GM10266 (cell line): ENCODE measurements at regions not wholly inside any gene's neighbourhood (a gene's known extent, or its start where the extent isn't known, plus 50 kb on each side); places are given as distances from the start of the nearest gene placed in this dataset.
"Not testable (repeated sequence)": the region's sequence is repeated elsewhere in the genome, so short reads cannot be mapped to it uniquely, and the experiment has no call there.

Experiments
- DNase-seq: peaks from one replicate; pipeline ENCODE4 v3.0.0; 2012; ENCODE audit errors: extremely low spot score
- TF ChIP-seq, protein P1 (sequence below): IDR thresholded peaks from 2 replicates; pipeline ENCODE4 v1.5.1; 2012; ENCODE audit warnings: mild to moderate bottlenecking, low read depth; ENCODE audit not compliant: control insufficient read depth, insufficient read depth; ENCODE audit errors: missing control alignments

DNA sequence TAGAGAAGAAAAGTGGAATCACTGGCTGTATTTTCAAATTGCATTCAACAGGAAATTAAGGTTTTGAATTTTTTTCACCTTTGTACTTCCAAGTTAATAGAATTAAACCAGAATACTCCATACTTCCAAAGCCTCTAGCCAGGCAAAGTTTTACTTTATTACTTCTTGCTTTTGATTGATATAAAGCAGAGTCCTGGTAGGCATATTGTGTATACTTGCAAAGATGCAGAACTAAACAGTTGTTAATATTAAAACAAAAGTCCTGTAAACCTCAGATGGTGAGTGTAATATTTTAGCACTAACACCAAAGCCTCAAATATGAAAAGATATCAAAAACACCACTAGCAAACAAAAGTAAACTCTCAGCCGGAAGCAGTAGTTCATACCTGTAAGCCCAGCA lies 107.2 kb upstream of the C2CD4B start:
- TF ChIP-seq, protein P1, sequence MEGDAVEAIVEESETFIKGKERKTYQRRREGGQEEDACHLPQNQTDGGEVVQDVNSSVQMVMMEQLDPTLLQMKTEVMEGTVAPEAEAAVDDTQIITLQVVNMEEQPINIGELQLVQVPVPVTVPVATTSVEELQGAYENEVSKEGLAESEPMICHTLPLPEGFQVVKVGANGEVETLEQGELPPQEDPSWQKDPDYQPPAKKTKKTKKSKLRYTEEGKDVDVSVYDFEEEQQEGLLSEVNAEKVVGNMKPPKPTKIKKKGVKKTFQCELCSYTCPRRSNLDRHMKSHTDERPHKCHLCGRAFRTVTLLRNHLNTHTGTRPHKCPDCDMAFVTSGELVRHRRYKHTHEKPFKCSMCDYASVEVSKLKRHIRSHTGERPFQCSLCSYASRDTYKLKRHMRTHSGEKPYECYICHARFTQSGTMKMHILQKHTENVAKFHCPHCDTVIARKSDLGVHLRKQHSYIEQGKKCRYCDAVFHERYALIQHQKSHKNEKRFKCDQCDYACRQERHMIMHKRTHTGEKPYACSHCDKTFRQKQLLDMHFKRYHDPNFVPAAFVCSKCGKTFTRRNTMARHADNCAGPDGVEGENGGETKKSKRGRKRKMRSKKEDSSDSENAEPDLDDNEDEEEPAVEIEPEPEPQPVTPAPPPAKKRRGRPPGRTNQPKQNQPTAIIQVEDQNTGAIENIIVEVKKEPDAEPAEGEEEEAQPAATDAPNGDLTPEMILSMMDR, result no peak
- no peak for DNase-seq

DNA sequence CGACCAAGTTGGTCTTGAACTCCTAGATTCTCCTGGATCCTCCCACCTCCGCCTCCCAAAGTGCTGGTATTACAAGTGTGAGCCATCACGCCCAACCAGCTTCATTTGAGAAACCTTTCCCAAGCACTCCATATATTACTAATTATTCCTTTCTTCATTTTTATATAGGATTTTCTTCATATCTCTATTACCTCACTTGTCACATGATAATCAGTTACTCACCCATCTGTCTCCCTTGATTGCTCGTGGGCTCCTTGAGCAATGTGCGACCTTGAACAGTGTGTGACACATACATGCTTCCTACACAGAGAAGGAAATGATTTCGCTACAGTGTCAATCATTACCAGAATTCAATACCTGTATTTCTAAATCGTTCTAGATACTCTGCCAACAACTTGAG lies 110.7 kb upstream of the C2CD4B start:
- TF ChIP-seq, protein P1, result no peak
- DNase-seq, result no peak

DNA sequence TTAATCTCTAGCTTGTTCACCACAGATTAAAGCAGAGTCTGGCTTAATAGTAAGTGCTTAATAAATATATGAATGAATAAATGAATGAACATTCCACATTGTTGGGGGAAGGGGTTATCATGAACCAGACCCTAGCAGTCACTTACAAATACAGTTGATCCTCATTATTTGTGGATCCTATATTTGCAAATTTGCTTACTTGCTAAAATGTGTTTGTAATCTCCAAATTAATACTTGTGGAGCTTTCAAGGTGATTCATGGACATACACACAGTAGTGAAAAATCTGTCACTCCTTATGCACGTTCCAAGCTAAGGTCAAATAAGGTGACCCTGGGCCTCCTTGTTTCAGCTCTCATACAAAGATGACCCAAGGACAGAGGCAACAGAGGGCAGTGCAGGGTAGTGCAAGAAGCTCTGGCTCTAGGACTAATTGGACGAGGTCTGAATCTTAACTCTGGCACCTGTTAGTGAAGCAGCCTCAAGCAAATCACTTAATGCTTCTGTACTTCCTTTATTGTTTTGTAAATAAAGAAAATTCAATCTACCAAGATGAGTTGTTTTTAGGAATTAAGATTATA lies 112.8 kb upstream of the C2CD4B start:
- TF ChIP-seq, protein P1, result no peak
- no peak for DNase-seq

DNA sequence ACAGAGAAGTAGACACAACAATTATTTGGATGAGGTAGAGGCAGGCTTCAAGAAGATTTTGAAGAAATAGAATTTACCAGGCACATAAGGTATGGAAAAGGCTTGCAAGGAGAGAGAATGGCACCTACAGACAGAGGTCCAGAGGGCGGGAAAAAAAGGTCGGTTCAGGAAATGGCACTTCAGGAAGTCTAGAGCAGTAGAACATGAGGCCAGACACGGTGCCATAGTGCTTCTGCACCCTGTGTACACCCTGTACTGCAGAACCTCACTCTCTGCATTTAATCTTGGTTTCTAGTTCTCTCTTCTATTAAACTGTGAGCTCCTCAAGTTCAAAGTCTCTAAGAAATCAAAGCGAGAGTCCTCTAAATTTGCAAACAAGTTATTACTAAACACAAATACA lies 113.4 kb upstream of the C2CD4B start:
- TF ChIP-seq, protein P1, result no peak
- DNase-seq, result no peak

DNA sequence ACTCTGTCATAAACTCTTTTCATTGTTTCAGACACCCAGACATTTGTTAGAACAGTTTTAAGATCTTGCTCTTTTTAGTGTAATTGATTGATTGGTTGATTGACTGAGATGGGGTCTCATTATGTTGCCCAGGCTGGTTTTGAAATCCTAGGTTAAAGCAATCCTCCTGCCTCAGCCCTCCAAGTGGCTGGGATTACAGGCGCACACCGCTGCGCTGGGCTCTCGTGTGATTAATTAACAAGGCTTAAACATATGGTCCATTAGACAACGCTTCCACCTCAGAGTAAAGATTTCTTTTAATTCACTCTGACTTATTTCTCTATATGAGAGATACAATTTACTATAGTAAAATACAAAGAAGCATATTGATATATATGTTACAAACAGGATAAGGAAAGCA lies 114.0 kb upstream of the C2CD4B start:
- DNase-seq, result no peak
- TF ChIP-seq, protein P1, result no peak

DNA sequence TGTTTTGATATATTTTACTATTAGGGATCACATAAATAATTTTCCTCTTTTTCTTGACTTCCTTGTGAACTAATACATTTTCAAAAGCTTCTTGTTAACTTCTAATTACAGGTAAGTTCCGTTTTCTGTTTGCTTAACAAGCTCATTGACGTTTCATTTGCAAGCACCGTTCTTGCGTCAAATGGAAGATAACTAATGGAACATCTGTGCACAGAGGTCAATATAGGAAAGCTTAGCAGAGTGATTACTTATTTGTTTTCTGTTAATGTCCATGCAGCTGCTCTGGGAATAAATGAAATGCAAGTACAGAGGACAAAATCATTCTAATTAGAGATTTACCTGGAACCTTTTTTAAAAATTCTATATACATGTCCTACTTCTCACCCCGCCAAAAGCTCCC lies 115.5 kb upstream of the C2CD4B start:
- no peak for DNase-seq
- TF ChIP-seq, protein P1, result no peak

DNA sequence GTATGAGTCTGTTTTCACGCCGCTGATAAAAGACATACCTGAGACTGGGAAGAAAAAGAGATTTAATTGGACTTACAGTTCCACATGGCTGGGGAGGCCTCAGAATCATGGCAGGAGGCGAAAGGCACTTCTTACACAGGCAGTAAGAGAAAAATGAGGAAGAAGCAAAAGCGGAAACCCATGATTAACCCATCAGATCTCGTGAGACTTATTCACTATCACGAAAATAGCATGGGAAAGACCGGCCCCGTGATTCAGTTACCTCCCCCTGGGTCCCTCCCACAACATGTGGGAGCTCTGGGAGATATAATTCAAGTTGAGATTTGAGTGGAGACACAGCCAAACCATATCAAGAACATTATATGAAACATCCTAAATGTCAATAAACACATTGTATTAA lies 116.7 kb upstream of the C2CD4B start:
- not testable (repeated sequence) for DNase-seq
